PC-9 (cell line): ENCODE measurements at regions not wholly inside any gene's neighbourhood (a gene's known extent, or its start where the extent isn't known, plus 50 kb on each side); places are given as distances from the start of the nearest gene placed in this dataset.

ENCODE experiments used
- CTCF ChIP-seq: fragments of 200-600 bp; sonication (generic); conservative IDR thresholded peaks from 2 replicates; pipeline ENCODE4 v1.6.1; 2017; ENCODE audit warnings: mixed run types, antibody characterized with exemption, mild to moderate bottlenecking, moderate library complexity
- EZH2 ChIP-seq: fragments of 200-600 bp; sonication (generic); IDR thresholded peaks from 2 replicates; pipeline ENCODE4 v1.8.0; 2017; ENCODE audit warnings: antibody characterized with exemption, low read depth

GRCh38 chr20:17827759-17828559 is 128.2 kb downstream of the BANF2 start:
- no peak for TF ChIP-seq CTCF
- no peak for TF ChIP-seq EZH2
